ENCODE measurements at regions not wholly inside any gene's neighbourhood (a gene's known extent, or its start where the extent isn't known, plus 50 kb on each side); places are given as distances from the start of the nearest gene placed in this dataset.
A peak's percentile ranks its signal among the peaks of the same experiment; 100 is the strongest.

DNA sequence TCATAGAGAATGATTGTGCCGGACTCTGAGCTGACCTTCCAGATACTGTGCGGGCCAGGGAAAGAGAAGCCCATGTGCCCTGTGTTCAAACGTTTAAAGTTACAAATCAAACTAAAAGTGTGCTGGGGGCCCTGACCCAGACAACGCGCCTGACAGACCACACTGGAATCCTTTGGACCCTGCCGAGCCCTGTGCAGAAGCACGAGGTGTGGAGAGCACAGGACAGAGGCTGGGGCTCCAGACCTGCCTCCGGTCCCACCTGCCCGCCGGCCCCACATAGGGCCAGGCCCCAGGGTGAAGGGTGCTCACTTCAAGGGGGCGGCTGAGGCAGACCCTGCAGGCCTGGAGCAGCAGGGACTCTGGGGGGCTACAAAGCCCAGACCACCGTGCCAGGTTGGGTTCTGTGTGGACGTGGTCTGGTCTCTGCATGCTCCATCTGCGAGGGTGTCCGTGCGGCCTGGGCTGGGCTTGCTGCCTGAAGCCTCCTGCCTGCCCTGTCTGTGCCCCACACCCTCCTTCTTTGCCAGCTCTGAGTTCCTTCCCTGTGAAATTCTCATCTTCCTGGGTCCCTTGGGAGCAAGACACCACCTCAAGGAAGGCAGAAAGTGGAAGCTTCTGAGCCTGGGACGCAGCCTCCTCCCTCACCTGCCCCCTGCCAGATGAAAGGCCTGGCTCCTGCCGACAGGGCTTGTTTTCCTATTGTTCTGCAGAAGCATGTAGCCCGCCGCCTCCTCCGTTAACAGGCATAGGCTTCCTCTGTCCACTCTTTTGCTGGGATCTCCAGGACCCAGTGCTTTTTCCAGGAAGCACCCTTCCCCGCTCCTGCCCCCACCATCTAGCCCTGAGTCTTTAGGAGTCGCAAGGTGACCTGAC lies 186.2 kb downstream of the ERMARD start:
- no peak for DNase-seq (ENCODE audit: low spot score)

DNA sequence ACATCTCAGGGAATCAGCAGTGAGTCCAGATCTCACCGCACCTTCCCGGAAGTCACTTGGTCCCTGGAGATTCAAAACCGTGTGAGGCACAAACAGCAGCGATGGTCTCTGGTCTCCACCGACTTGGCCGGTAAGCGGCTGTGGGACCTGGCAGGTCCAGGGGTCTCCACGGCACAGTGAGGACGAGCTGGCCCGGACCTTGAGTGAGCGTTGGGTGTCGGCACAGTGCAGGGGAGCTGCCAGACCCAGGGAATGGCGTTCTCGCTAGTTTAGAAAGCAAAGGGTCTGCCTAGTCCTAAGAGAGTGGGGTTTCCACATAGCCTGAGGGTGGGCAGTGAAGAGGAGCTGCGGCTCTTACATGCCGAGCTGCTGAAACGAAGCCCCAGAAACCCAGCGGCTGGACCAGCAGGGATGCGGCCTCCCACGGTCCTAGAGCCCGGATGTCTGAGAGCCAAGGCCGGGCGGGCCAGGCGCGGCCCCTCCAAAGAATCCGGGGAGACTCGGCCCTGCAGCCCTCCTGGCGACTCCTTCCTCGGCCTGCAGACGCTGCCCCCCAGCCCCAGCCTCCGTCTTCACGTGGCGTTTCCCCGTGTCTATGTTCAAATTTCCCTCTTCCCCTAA lies 185.0 kb downstream of the ERMARD start:
- DNase-seq (ENCODE audit: low spot score) = no peak

DNA sequence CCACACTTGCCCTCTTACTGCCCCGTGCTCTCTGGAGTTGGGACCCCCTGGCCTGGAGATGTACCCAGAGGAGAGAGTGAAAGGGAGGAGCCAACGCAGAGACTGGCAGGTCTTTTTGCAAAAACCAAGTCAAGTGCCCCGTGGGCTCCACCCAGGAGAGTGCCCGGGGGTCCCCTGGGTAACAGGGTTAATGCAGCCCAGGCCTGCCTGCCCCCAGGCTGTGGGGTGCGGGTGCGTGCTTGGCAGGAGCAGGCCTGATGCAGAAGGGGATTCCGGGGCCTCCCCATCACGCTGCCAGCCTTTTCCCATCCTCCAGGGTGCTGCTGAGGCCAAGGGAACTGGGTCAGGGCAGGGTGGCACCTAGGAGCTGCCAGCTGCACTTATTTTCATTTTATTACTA lies 184.4 kb downstream of the ERMARD start:
- DNase-seq (ENCODE audit: low spot score) = no peak

DNA sequence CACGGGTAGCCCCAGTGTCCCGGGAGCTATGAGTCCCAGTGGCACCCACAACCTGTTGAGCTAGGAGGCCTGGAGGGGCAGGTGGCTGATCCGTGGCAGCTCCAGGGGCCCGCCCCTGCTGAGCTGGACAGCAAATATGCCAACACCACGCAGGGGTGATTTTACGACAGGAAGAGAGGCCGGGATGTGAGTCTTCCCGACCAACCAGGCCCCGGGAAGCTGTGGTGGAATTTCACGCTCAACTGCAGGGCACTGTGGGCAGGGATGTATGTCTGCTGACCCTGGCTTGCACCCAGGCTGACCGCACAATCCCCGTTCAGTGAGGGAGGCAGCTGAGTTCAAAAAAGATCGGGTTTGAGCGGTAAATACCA lies 183.9 kb downstream of the ERMARD start:
- DNase-seq (ENCODE audit: low spot score) = no peak

DNA sequence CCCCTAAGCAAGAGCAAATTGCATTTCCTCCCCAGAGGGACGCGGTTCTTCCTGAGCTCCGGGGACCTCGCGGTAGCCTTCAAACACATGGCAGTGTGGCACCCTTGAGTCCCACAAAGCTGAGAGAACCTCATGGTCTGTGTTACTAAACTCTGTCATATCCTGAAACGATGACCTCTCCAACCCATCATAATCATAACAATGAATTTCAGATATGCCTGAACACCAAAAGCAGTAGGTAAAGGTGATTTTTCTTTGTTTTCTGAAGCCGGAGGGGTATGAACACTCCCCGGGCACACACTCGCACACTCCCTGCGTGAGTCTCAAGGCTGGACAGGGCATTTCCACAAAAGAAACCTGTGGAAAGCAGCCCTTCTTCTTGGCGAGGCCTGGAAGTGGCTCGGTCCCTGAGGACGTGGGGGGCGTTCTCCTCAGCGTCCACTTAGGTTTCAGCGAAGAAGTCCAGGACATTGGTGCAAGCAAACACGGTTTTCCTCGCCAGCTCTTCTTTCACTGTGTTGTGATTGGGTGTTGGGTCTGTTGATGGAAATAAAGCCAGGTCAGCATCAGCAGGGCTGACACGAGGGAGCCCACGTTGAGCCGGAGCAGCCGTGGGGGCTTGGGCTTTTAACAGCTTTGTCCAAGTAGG lies 183.4 kb downstream of the ERMARD start:
- DNase-seq (ENCODE audit: low spot score) = no peak

DNA sequence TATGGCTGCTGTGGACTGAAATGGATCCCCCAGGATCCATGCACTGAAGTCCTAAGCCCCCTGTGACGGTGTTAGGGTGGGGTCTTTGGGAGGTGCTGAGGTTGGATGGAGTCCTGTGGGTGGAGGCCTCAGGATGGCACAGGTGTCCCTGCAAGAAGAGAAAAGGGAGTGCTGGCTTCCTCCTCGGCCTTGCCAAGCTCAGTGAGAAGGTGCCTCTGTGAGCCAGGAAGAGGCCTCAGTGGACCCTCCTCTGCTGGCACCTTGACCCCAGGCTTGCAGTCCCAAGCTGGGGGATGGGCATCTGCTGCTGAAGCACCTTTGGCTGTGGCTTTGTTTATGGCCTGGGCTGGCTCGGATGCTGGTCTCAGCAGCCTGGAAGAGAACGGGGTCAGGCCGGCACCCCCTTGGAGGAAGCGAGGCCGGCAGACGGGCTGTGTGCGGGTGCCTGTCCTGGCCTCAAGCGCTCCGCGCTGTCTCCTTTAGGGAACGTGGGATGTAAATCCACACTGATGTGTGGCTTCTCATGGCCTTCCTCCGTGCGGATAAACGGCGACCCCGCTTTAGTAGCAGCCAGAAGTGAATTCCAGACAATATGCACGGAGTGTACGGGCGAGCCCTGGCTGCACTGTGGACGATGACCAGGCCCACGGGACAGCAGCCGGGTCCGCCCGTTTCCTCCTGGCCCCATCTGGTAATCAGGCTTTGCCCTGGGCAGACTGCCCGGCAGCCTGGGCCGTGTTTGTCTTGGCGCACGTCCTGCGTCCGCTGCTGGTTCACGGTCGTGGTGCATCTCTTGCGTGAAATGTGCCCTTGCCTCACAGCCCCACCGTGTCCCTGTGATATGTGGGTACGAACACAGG lies 182.6 kb downstream of the ERMARD start:
- no peak for DNase-seq (ENCODE audit: low spot score)

DNA sequence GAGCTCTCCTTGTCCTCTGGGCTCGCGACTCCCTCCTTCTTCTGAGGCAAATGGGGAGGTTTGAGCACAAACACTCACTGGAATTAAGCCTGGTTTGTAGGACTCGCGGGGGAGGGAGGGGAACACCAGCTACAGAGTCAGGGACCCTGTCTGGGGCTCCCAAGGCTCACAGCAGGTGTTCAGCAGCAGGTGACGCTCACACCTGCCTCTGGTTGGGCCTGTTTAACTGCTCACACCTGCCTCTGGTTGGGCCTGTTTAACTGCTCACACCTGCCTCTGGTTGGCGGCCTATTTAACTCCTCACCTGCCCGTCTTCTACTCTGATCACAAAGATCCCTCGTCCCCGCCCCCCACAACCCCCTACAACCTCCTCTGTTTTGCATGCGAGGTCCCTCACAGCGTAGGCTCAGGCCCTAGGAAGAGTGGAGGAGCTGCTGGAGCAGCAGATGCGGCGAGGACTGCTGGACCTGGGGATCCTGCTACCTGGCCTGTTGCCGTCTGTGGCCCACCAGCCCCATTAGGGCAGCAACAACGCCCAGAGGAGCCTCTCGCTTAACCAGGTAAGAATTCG lies 181.9 kb downstream of the ERMARD start:
- no peak for DNase-seq (ENCODE audit: low spot score)

DNA sequence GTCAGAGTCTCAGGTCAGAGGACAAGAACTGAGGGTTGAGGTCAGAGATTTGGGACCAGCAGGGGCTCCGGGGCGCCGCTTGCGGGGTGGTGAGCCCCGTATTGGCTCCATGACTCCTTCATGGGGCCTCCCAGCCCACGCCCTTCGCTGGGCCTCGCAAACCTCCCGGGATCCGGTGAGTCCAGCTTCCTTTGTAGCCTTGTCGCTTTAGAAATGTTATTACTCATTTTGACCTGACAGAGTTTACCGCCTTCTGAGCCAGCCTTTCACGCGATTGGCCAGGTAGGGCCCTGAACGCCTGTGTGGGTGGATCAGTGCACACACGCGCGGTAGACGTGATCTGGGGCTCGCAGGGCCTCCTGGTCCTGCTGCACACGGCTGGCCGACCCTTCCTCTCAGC lies 181.1 kb downstream of the ERMARD start:
- DNase-seq (ENCODE audit: low spot score) = no peak

DNA sequence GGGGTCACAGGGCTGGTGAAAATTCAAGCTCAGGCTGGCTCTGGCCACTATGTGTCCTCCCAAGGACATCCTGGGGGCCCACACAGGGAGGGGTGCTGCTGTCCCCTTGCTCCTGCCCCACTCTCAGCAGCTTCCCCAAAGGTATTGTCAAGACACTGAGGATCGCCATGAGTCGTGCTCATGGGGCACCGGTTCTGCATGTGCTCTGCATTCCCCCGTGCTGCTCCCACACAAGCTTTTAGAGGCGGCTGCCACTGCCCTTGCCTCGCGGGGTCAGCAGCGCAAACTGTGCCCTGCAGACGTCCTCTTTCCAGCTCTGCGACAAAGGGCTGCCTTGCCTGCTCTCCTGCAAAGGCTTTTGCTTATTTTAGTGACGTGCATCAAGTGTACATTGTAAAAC lies 179.8 kb downstream of the ERMARD start:
- DNase-seq (ENCODE audit: low spot score) = no peak

DNA sequence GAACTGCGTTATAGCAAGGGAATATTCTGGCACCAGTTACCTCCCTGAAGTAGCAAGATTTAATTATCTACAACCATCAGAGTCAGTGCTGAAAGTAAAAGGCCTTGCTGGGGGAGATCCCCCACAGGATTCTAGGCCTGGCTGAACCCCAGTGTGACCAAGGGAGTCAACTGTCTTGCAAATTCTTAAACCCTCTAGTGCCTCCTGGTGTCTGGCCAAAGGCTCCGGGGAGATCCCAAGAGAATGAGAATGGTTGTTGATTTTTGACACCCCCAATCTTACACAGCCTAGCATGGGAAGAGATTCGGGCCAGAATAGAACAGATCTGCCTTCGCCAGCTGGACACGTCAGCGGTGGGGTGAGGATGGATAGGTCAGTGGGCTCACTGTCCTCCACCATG lies 179.4 kb downstream of the ERMARD start:
- DNase-seq (ENCODE audit: low spot score) = no peak

DNA sequence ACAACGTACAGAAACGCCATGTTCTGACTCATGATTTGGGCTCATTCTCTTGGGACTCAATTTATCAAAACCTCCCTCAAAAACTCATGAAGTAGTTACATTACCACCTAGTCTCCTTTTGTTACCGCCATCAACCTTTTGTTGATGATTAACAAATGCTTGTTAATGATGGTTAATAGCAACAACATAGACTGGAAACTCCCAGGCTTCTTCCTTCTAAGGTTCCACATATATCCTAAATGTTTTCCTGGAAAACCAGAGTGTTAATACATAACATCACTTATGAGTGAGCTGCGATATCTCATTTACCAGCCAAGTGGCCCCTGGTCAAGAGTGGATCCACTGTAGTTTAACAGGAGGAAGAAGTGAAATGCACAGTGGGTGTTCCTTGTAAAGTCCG lies 176.3 kb downstream of the ERMARD start:
- DNase-seq (ENCODE audit: low spot score) = no peak

DNA sequence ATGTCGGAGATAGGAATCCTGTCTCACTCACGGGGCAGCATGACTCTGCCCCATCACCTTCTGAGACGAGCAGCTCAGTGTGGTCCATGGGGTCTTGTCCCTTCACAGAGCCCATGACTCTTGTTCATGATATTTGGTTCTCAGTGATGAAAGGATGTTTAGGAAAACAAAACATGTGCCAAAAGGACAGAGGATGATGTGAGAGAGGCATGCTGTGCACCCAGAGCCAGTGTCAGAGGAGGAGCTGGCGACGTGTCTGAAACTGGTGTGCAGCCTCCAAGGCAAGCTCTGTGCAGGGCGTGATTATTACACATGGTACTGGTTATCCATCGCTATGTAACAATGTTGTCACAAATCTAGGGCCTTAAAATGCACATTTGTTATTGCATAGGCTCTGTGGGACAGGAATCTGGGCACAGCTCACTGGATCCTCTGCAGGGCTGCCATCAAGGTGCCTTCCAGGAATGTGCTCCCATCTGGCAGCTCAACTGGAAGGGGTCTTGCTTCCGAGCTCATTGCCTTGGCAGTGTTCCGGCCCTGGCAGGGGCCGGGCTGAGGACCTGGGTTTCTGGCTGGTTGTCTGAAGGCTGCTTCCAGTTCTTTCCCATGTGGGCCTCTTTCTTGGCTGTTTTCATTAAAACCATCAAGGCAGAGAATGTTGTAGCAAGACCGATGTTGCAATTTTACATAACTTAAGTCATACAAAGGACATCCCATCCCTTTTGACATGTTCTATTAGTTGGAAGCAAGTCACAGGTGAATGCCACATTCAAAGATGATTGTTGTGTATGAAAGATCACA lies 175.4 kb downstream of the ERMARD start:
- no peak for DNase-seq (ENCODE audit: low spot score)

DNA sequence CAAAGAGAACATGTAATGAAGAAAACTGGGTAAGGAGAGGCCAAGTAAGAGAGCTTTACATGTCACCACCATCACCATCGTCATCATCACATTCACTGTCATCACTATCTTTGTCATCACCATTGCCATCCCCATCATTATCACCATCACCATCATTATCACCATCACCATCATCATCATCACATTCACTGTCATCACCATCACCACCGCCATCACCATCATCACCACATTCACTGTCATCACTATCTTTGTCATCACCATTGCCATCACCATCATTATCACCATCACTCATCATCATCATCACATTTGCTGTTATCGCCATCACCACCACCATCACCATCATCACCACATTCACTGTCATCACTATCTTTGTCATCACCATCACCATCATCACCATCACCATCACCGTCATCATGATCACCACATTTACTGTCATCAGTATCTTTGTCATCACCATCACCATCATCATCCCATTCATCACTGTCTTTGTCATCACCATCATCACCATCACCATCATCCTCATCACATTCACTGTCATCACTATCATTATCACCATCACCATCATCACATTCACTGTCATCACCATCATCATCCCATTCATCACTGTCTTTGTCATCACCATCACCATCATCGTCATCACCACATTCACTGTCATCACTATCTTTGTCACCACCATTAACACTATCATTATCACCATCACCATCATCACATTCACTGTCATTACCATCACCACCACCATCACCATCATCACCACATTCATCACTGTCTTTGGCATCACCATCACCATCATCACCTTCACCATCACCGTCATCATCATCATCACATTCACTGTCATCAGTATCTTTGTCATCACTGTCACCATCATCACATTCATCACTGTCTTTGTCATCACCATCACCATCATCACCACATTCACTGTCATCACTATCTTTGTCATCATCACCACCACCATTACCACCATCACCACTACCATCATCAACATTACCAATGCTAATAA lies 172.3 kb downstream of the ERMARD start:
- no peak for DNase-seq (ENCODE audit: low spot score)

DNA sequence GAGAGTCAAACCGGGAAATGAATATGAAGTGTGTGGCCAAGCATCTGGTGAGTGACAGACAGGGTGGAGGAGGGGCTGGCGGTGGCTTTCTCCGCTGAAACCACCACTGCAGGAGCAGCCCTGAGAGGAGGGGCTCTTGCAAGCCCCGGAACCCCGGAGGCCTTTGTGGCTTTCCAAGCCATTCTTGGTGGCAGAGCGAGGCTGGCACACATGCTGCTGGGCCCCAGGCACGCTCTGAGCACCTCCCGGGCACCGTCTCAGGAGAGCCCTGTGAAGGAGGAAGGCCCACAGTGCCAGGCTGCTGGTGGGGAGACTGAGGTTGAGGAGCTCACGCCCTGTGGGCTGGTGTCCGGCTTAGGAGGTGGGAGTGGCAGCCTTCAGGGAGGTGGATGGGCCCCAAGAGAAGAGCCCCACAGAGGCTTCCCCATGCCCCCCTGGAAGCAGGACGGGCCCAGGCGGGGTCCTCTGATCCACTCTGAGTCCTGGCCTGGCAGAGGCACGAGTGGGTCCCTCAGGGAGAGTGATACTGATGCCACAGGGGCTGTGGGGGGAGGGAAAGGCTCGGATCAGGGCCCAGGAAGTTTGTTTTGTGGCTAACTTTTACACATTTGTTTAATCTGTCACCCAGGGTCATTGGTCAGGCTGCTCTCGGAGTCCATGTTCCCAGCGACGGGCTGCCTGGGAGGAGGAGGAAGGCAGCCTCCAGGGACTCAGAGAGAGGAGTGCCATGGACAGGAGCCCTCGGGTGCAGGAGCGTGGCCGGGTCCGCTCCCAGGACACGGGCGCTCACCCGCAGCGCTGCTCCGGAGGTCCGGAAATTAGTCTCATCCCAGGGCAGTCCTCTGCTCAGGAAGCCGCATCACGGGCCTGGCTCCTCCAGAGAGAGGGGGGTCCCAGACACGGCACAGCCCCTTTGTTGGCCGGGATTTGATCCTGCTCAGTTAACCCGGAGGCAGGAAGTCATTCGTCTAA lies 170.7 kb downstream of the ERMARD start:
- DNase-seq (ENCODE audit: low spot score) = no peak

DNA sequence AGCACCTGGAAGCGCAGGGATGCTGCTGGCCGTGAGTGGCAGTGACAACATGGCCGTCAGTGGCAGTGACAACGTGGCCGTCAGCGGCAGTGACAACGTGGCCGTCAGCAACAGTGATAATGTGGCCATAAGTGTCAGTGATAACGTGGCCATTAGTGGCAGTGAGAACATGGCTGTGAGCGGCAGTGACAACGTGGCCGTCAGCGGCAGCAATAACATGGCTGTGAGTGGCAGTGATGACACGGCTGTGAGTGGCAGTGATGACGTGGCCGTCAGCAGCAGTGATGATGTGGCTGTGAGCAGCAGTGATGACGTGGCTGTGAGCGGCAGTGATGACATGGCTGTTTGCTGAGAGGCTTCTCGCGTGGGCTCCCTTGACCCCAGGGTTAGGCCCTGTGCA lies 169.8 kb downstream of the ERMARD start:
- DNase-seq (ENCODE audit: low spot score) = no peak

DNA sequence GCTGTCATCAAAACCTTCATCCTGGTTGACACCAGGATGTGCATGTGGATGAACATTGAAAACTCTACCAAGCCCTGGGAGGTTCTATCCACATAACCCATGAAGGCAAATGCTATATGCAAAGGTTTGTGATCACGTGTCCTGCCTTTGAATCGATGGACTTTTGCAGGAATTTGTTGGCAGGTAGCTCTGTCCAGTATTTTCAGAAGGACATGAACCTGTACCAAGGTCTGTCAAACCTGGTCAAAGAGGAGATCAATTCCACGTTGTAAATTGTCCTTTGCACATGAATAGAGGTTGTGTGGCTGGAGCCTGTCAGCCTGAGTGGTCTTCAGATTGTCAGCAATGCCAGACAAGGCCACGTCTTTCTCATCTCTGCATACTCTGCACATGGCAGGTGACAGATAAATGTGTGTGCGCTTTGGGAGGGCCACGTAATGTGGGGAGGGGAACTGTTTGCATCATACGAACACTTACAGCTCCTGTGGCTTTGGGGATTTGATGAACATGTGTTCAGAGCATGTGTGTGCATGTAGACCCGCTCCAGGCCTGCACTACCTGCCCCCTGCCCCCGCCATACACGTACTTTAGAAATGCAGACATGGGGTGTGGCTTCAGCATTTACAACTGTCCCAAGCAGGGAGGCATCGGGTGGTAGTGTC lies 169.1 kb downstream of the ERMARD start:
- peak; percentile 30 for DNase-seq (ENCODE audit: low spot score)

DNA sequence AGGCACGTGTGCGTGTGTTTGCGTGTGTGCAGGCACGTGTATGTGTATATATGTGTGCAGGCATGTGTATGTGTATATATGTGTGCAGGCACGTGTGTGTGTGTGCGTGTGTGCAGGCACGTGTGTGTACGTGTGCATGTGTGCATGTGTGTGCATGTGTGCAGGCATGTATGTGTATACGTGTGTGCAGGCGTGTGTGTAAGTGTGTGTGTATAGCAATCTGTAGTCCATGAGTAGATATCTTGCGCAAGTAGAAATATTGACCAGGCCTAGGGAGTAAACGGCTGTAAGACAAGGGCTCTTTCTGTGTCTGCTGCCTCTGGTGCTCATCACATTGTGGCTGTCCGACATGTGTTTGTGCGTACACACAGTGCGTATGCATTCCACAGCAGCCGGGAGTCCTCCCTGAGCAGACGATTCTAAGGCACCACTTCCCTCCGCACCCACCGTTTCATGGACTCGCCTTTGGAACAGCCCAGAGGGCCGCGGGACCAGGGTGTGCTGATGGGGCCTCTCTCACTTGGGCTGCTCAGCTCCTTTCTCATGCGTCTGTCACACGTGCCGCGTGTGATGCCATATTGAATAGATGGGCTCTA lies 167.6 kb downstream of the ERMARD start:
- no peak for DNase-seq (ENCODE audit: low spot score)
